Central memory CD8-positive, alpha-beta T cell (primary cell): ENCODE measurements at regions not wholly inside any gene's neighbourhood (a gene's known extent, or its start where the extent isn't known, plus 50 kb on each side); places are given as distances from the start of the nearest gene placed in this dataset.

Source experiments
- ATAC-seq: fragments of 150-1000 bp; cut with Tn5 transposase; replicated peaks from 2 replicates; pipeline ENCODE4 v1.10.0; 2022; ENCODE audit warnings: mild to moderate bottlenecking, moderate FRiP score, moderate number of reproducible peaks; ENCODE audit not compliant: poor library complexity, severe bottlenecking; ENCODE audit errors: extremely low read depth
- DNase-seq, 2 donors: peaks; one replicate each; pipeline ENCODE4 v3.0.0; 2021; ENCODE audit warnings: low spot score in 2 of 2
- H3K27ac Mint-ChIP-seq: one replicate; pipeline ENCODE4 v1.8.0; 2022; ENCODE audit warnings: low read depth, mild to moderate bottlenecking, moderate library complexity, mixed read lengths
- H3K27me3 Mint-ChIP-seq: one replicate; pipeline ENCODE4 v1.8.0; 2022; ENCODE audit warnings: mixed read lengths
- H3K36me3 Mint-ChIP-seq: one replicate; pipeline ENCODE4 v1.8.0; 2022; ENCODE audit warnings: mild to moderate bottlenecking, moderate library complexity, mixed read lengths; ENCODE audit not compliant: insufficient read depth
- H3K4me1 Mint-ChIP-seq: one replicate; pipeline ENCODE4 v1.8.0; 2022; ENCODE audit warnings: mixed read lengths
- H3K4me3 Mint-ChIP-seq: one replicate; pipeline ENCODE4 v1.8.0; 2022; ENCODE audit warnings: mild to moderate bottlenecking, moderate library complexity, mixed read lengths
- H3K9me3 Mint-ChIP-seq: one replicate; pipeline ENCODE4 v1.8.0; 2022; ENCODE audit warnings: mixed read lengths

DNA sequence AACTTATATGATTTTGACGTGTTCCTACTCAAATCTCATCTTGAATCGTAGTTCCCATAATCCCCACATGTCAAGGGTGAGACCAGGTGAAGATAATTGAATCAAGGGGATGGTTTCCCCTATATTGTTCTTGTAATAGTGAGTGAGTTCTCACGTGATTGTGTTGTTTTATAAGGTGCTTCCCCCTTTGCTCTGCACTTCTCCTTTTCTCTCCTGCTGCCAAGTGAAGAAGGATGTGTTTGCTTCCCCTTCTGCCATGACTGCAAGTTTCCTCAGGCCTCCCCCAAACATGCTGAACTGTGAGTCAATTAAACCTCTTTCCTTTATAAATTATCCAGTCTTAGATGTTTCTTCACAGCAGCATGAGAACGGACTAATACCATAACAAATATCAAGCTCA lies 83.2 kb downstream of the MANEA start:
- no peaks in the 10 kb centered on the region for H3K9me3 Mint-ChIP-seq
- H3K27me3 Mint-ChIP-seq, result peaks cover 16% of the 10 kb centered on the region
- no peak for DNase-seq
- ATAC-seq, result no peak
- H3K36me3 Mint-ChIP-seq, result no peaks in the 10 kb centered on the region
- H3K4me3 Mint-ChIP-seq, result no peak overlapping the region
- no peak overlapping the region for H3K27ac Mint-ChIP-seq
- no peaks in the 10 kb centered on the region for H3K4me1 Mint-ChIP-seq

GRCh38 chr6:95670011-95670463 lies 92.7 kb downstream of the MANEA start:
- DNase-seq (no peak), ATAC-seq (no peak)
- no peaks in the 10 kb centered on the region for H3K4me1 Mint-ChIP-seq
- no peak overlapping the region for H3K4me3 Mint-ChIP-seq
- peaks cover 9% of the 10 kb centered on the region for H3K9me3 Mint-ChIP-seq
- no peaks in the 10 kb centered on the region for H3K36me3 Mint-ChIP-seq
- peaks cover 5% of the 10 kb centered on the region for H3K27me3 Mint-ChIP-seq
- no peak overlapping the region for H3K27ac Mint-ChIP-seq

- H3K27me3 Mint-ChIP-seq, result peaks cover 8% of the 10 kb centered on the region
- no peaks in the 10 kb centered on the region for H3K4me1 Mint-ChIP-seq
- H3K36me3 Mint-ChIP-seq, result no peaks in the 10 kb centered on the region
- H3K27ac Mint-ChIP-seq, result no peak overlapping the region
- H3K9me3 Mint-ChIP-seq, result peaks cover 5% of the 10 kb centered on the region
- ATAC-seq, result no peak
- DNase-seq, result no peak
- no peak overlapping the region for H3K4me3 Mint-ChIP-seq
These were observed 98.8 kb downstream of the MANEA start for GRCh38 chr6:95676011-95676628.

DNA sequence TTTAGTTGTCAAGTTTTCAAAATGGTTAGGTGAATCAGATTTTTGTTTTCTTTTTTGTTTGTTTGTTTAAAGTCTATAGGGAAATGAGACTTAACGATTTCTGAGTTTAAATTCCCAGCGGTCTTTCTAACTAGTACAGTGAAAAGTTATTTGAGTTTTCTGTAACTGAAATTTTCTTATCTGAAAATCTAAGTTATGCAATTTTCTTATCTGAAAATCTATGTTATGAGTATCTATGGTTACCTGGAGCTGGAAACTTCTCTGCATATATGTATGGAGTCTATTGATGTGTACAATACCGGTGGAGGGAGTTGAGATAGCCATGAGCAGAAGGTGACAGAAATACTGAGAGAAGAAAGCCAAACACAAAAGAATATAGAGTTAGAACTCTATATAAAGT lies 102.6 kb downstream of the MANEA start:
- Mint-ChIP-seq H3K27me3 (peaks cover 4% of the 10 kb centered on the region), H3K36me3 (no peaks in the 10 kb centered on the region), H3K4me1 (no peaks in the 10 kb centered on the region), H3K4me3 (no peak overlapping the region), H3K27ac (no peak overlapping the region), H3K9me3 (peaks cover 1% of the 10 kb centered on the region)
- ATAC-seq, result no peak
- DNase-seq, result no peak

DNA sequence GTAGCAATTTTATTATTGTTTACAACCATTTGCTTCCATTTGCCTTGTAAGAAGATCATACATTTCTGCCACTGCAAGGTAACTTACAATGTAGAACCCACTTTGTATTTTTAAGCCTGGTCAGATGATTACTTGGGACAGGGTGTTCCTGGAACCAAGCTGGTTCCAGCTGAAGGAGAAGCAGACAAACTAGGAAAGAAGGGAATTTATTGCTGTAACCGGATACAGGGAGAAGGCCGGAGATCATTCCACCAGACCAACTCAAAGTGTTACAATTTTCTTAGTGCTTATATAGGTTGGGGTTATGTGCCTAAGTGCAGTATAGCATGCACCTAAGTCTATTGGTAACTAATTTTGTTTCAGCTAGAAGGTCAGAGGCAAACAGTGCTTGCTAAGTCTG lies 104.4 kb downstream of the MANEA start:
- no peak overlapping the region for H3K27ac Mint-ChIP-seq
- no peaks in the 10 kb centered on the region for H3K27me3 Mint-ChIP-seq
- DNase-seq (no peak), ATAC-seq (no peak)
- no peaks in the 10 kb centered on the region for H3K36me3 Mint-ChIP-seq
- no peaks in the 10 kb centered on the region for H3K4me1 Mint-ChIP-seq
- no peak overlapping the region for H3K4me3 Mint-ChIP-seq
- no peaks in the 10 kb centered on the region for H3K9me3 Mint-ChIP-seq

DNA sequence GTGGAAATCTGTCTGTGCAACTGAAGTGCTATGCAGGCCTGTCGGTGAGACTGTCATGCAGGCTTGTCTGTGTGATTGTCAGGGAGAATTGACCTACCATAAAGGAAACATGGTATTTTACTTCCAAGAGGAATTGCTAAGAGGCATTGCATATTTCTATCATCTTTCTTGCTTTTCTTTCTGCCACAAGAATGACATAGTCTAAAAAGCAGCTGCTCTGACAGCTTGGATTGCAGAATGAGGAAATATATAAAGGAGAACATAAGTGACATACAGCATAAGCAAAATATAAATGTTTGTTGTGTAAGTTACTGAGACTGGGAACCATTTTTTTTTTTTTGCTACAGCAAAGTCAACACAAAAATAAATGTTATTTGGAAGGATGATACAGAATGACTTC lies 105.1 kb downstream of the MANEA start:
- Mint-ChIP-seq H3K9me3 (no peaks in the 10 kb centered on the region), H3K36me3 (no peaks in the 10 kb centered on the region), H3K27ac (no peak overlapping the region), H3K4me1 (no peaks in the 10 kb centered on the region), H3K27me3 (no peaks in the 10 kb centered on the region), H3K4me3 (no peak overlapping the region)
- ATAC-seq (no peak), DNase-seq (no peak)

GRCh38 chr6:95685822-95686221 lies 108.5 kb downstream of the MANEA start:
- H3K4me1 Mint-ChIP-seq, result peaks cover 4% of the 10 kb centered on the region
- no peaks in the 10 kb centered on the region for H3K27me3 Mint-ChIP-seq
- ATAC-seq (no peak), DNase-seq (no peak)
- H3K36me3 Mint-ChIP-seq, result no peaks in the 10 kb centered on the region
- no peak overlapping the region for H3K4me3 Mint-ChIP-seq
- no peaks in the 10 kb centered on the region for H3K9me3 Mint-ChIP-seq
- H3K27ac Mint-ChIP-seq, result no peak overlapping the region

DNA sequence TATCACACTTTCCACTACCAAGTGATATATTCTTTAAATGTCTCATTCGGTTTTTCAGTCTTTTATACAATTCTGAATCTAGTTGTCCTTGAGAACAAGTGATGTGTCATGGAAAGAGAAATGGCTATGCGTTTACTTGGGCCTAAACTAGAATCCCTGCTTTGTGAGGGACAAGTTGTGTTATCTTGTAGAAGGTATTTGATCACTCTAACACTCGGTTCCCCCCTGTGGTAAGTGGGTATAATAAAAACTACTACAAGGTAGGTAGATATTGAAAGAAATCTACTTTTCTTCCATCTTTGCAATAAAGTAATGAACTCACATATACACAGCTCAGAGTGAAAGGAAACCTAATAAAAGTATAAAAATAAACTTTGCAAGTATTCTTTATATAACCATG lies 108.9 kb downstream of the MANEA start:
- no peak for ATAC-seq
- no peak overlapping the region for H3K27ac Mint-ChIP-seq
- DNase-seq, result no peak
- no peak overlapping the region for H3K4me3 Mint-ChIP-seq
- H3K36me3 Mint-ChIP-seq, result no peaks in the 10 kb centered on the region
- no peaks in the 10 kb centered on the region for H3K27me3 Mint-ChIP-seq
- H3K9me3 Mint-ChIP-seq, result no peaks in the 10 kb centered on the region
- peaks cover 8% of the 10 kb centered on the region for H3K4me1 Mint-ChIP-seq

GRCh38 chr6:95686895-95687294 lies 109.6 kb downstream of the MANEA start:
- Mint-ChIP-seq H3K27me3 (no peaks in the 10 kb centered on the region), H3K9me3 (no peaks in the 10 kb centered on the region), H3K36me3 (no peaks in the 10 kb centered on the region), H3K27ac (no peak overlapping the region), H3K4me1 (peaks cover 8% of the 10 kb centered on the region), H3K4me3 (no peak overlapping the region)
- DNase-seq, result no peak
- no peak for ATAC-seq

GRCh38 chr6:95687839-95688238 lies 110.5 kb downstream of the MANEA start:
- Mint-ChIP-seq H3K27me3 (no peaks in the 10 kb centered on the region), H3K4me1 (peaks cover 8% of the 10 kb centered on the region), H3K9me3 (no peaks in the 10 kb centered on the region), H3K36me3 (no peaks in the 10 kb centered on the region), H3K4me3 (no peak overlapping the region), H3K27ac (no peak overlapping the region)
- ATAC-seq, result no peak
- DNase-seq, result no peak

DNA sequence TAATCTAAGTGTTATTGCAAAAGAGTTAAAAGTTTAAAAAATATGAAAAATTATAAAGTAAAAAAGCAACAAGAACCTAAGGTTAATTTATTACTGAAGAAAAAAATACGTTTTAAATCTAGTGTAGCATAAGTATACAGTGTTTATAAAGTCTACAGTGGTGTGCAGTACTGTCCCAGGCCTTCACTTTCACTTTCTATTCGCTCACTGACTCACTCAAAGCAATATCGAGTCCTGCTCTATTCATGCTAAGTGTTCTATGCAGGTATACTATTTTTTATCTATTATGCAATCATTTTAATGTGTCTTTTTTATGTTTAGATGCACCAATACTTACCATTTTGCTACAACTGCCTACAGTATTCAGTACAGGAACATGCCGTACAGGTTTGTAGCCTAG lies 113.0 kb downstream of the MANEA start:
- Mint-ChIP-seq H3K4me1 (peaks cover 8% of the 10 kb centered on the region), H3K27me3 (no peaks in the 10 kb centered on the region), H3K9me3 (no peaks in the 10 kb centered on the region), H3K4me3 (peak overlapping the region; percentile 4), H3K36me3 (no peaks in the 10 kb centered on the region), H3K27ac (no peak overlapping the region)
- no peak for ATAC-seq
- no peak for DNase-seq

- Mint-ChIP-seq H3K4me1 (peaks cover 8% of the 10 kb centered on the region), H3K36me3 (no peaks in the 10 kb centered on the region), H3K9me3 (no peaks in the 10 kb centered on the region), H3K4me3 (no peak overlapping the region), H3K27ac (no peak overlapping the region), H3K27me3 (no peaks in the 10 kb centered on the region)
- ATAC-seq (no peak), DNase-seq (no peak)
These were observed 115.8 kb downstream of the MANEA start for GRCh38 chr6:95693108-95693507.

DNA sequence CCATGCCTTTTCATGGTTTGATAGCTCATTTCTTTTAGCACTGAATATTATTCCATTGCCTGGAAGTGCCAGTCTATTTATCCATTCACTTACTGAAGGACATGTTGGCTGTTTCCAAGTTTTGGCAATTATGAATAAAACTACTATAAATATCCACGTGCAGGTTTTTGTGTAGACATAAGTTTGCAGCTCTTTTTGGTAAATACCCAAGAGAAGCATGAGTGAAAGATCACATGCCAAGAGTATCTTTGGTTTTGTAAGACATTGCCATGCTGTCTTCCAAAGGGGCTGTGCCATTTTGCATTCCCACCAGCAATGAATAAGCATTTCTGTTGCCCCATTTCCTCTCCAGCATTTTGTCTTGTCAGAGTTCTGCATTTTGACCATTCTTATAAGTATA lies 120.9 kb downstream of the MANEA start:
- H3K27ac Mint-ChIP-seq, result no peak overlapping the region
- no peaks in the 10 kb centered on the region for H3K27me3 Mint-ChIP-seq
- ATAC-seq (no peak), DNase-seq (no peak)
- H3K4me3 Mint-ChIP-seq, result no peak overlapping the region
- H3K36me3 Mint-ChIP-seq, result no peaks in the 10 kb centered on the region
- no peaks in the 10 kb centered on the region for H3K4me1 Mint-ChIP-seq
- H3K9me3 Mint-ChIP-seq, result no peaks in the 10 kb centered on the region

DNA sequence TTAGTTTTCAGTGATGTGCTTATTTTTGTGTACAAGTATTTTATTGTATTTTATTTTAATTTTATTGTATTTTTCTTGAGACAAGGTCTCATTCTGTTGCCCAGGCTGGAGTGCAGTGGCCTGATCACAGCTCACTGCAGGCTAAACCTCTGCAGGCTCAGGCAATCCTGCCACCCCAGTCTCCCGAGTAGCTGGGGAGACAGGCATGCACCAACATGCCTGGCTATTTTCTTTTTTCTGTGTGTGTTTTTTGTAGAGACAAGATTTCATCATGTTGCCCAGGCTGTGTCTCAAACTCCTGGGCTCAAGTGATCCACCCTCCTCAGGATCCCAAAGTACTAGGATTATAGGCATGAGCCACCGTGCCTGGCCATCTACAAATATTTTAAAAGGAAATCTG lies 146.3 kb downstream of the MANEA start:
- Mint-ChIP-seq H3K4me1 (no peaks in the 10 kb centered on the region), H3K27me3 (no peaks in the 10 kb centered on the region), H3K9me3 (peaks cover 15% of the 10 kb centered on the region), H3K27ac (no peak overlapping the region), H3K4me3 (no peak overlapping the region), H3K36me3 (peaks cover 2% of the 10 kb centered on the region)
- ATAC-seq (no peak), DNase-seq (no peak)
